K562 (cell line): ENCODE measurements at regions not wholly inside any gene's neighbourhood (a gene's known extent, or its start where the extent isn't known, plus 50 kb on each side); places are given as distances from the start of the nearest gene placed in this dataset.

Source experiments
- ATF3 ChIP-seq, 2 experiments: fragments of 450-650 bp in 1 of 2; sonication (generic) in 1 of 2; formaldehyde crosslinking in 1 of 2; IDR thresholded peaks in 1 of 2; conservative IDR thresholded peaks in 1 of 2; 2 replicates each; pipeline versions ENCODE4 v1.6.1 to v1.8.1; 2016 to 2023; ENCODE audit warnings: mild to moderate bottlenecking in 2 of 2, moderate library complexity in 2 of 2, inconsistent platforms in 1 of 2, missing genetic modification reagents in 1 of 2
- BHLHE40 ChIP-seq: IDR thresholded peaks from 2 replicates; pipeline ENCODE4 v1.6.1; 2011; ENCODE audit warnings: low read length, improper control_type of control experiment
- CBFA2T2 ChIP-seq: fragments of 450-650 bp; conservative IDR thresholded peaks from 2 replicates; pipeline ENCODE4 v1.6.1; 2017; ENCODE audit warnings: mild to moderate bottlenecking
- KDM5B ChIP-seq: fragments of 200-600 bp; sonication (generic); IDR thresholded peaks from 2 replicates; pipeline ENCODE4 v1.6.1; 2012; ENCODE audit warnings: low read depth, mild to moderate bottlenecking, moderate library complexity, low read length, control low read depth, inconsistent platforms; ENCODE audit not compliant: insufficient replicate concordance
- MTA2 ChIP-seq: fragments of 450-650 bp; IDR thresholded peaks from 2 replicates; pipeline ENCODE4 v1.6.1; 2016; ENCODE audit warnings: low read depth
- NBN ChIP-seq: fragments of 450-650 bp; IDR thresholded peaks from 2 replicates; pipeline ENCODE4 v1.6.1; 2016; ENCODE audit warnings: low read depth, mild to moderate bottlenecking
- TBP ChIP-seq: optimal IDR thresholded peaks from 2 replicates; pipeline ENCODE3; 2011; ENCODE audit warnings: low read depth, low read length, improper control_type of control experiment
- USF1 ChIP-seq: sonication (generic); formaldehyde crosslinking; IDR thresholded peaks from 2 replicates; pipeline ENCODE4 v1.9.0; 2022; ENCODE audit warnings: mild to moderate bottlenecking, missing genetic modification reagents

- TF ChIP-seq NBN (no peak), KDM5B (no peak), USF1 (CRISPR knock-in tag) (no peak), BHLHE40 (no peak), CBFA2T2 (no peak), ATF3 (IDR thresholded peaks at IDR 0.05) (no peak), ATF3 (CRISPR knock-in tag; conservative IDR thresholded peaks at IDR 0.05) (no peak), TBP (no peak), MTA2 (no peak)
These were observed 974.5 kb upstream of the ZEB2 start for GRCh38 chr2:145494441-145494840.
